ENCODE measurements at regions not wholly inside any gene's neighbourhood (a gene's known extent, or its start where the extent isn't known, plus 50 kb on each side); places are given as distances from the start of the nearest gene placed in this dataset.

DNA sequence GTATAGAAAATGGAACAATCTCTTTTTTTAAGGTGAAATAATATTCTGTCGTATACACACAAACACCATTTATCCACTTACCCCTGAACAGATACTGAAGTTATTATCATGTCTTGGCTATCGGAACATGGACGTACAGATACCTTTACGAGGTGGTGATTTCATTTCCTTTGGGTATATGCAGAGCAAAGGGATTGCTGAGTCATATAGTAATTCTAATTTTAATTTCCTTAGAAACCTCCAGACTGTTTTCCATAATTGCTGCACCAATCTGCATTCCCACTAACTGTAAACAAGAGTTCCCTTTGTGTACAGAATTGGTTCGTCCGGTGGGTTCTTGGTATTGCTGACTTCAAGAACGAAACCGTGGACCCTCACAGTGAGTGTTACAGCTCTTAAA lies 179.4 kb downstream of the SHOX2 start:
- no peaks in the 10 kb centered on the region for H3K4me1 ChIP-seq
- no peaks in the 10 kb centered on the region for H3K9me3 ChIP-seq
- H3K36me3 ChIP-seq, result no peaks in the 10 kb centered on the region
- H3K27ac ChIP-seq, result no peak overlapping the region
- TF ChIP-seq EP300 (IDR thresholded peaks at IDR 0.05) (no peak), POLR2A (IDR thresholded peaks at IDR 0.05) (no peak), CTCF (IDR thresholded peaks at IDR 0.05) (no peak), POLR2AphosphoS5 (IDR thresholded peaks at IDR 0.05) (no peak)
- DNase-seq (no peak), ATAC-seq (ENCODE audit: low FRiP score in 2 of 2) (no peak)
- H3K27me3 ChIP-seq, result no peaks in the 10 kb centered on the region
- WGBS, 2 donors, result 87 to 95% methylated on average over 8 of the region's 8 CpGs
- no peak overlapping the region for H3K4me3 ChIP-seq

DNA sequence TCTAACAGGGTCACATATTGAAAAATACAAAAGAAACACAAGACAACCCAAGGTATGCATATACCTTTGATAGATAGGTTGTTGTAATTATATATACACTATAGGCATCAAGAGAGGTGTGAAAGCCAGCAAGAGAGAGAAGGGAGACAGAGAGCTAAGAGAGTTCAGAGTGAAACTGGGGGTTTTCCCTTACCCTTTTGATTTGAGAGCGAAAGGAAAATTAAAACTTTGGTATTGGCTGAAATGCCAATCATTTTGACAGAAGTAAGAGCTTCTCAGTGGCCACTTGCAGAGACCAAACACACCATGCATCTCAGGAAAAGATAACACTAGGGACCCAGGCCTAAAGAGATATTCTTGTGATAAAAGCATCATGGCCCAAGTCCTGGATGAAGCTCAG lies 183.6 kb downstream of the SHOX2 start:
- Histone ChIP-seq H3K27me3 (no peaks in the 10 kb centered on the region), H3K36me3 (no peaks in the 10 kb centered on the region), H3K9me3 (no peaks in the 10 kb centered on the region), H3K4me3 (no peak overlapping the region), H3K4me1 (no peaks in the 10 kb centered on the region), H3K27ac (no peak overlapping the region)
- TF ChIP-seq POLR2A (IDR thresholded peaks at IDR 0.05) (no peak), EP300 (IDR thresholded peaks at IDR 0.05) (no peak), POLR2AphosphoS5 (IDR thresholded peaks at IDR 0.05) (no peak), CTCF (IDR thresholded peaks at IDR 0.05) (no peak)
- ATAC-seq (ENCODE audit: low FRiP score in 2 of 2), result no peak
- DNase-seq, result no peak
- WGBS, 2 donors, result 75 to 80% methylated on average over 1 of the region's 1 CpG

DNA sequence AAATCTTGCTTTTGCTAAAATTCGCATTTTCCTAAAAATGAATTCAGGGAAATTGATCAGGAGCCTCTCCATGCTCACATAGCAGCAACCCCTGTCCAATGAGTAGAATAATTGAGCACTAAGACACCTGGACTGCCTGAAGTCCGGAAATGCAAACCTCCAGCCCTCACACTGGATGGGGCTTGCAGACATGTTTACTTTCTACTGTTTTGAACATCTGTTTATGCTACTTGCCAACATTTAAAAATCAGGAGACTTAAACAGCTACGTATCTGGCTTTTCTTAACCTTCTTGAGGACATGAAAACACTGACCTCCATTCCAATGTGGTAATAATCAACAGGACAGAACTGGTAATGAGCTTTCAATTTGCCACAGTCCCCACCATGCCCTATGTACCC lies 184.4 kb downstream of the SHOX2 start:
- DNase-seq (no peak), ATAC-seq (ENCODE audit: low FRiP score in 2 of 2) (no peak)
- TF ChIP-seq POLR2A (IDR thresholded peaks at IDR 0.05) (no peak), CTCF (IDR thresholded peaks at IDR 0.05) (no peak), EP300 (IDR thresholded peaks at IDR 0.05) (no peak), POLR2AphosphoS5 (IDR thresholded peaks at IDR 0.05) (no peak)
- no peaks in the 10 kb centered on the region for H3K27me3 ChIP-seq
- no peaks in the 10 kb centered on the region for H3K4me1 ChIP-seq
- H3K4me3 ChIP-seq, result no peak overlapping the region
- H3K9me3 ChIP-seq, result no peaks in the 10 kb centered on the region
- no peaks in the 10 kb centered on the region for H3K36me3 ChIP-seq
- no peak overlapping the region for H3K27ac ChIP-seq
- 75 to 76% methylated on average over 3 of the region's 3 CpGs for WGBS, 2 donors

- ATAC-seq (ENCODE audit: low FRiP score in 2 of 2) (no peak), DNase-seq (no peak)
- Histone ChIP-seq H3K9me3 (no peaks in the 10 kb centered on the region), H3K36me3 (no peaks in the 10 kb centered on the region), H3K4me3 (no peak overlapping the region), H3K27ac (no peak overlapping the region), H3K4me1 (no peaks in the 10 kb centered on the region), H3K27me3 (no peaks in the 10 kb centered on the region)
- TF ChIP-seq POLR2AphosphoS5 (IDR thresholded peaks at IDR 0.05) (no peak), EP300 (IDR thresholded peaks at IDR 0.05) (no peak), POLR2A (IDR thresholded peaks at IDR 0.05) (no peak), CTCF (IDR thresholded peaks at IDR 0.05) (no peak)
- WGBS, 2 donors, result 76 to 85% methylated on average over 19 of the region's 19 CpGs
Measured at GRCh38 chr3:157920822-157921700, 185.2 kb downstream of the SHOX2 start.

Data from upper lobe of left lung (tissue), 6 donors.